GM19467 (cell line): ENCODE measurements at regions not wholly inside any gene's neighbourhood (a gene's known extent, or its start where the extent isn't known, plus 50 kb on each side); places are given as distances from the start of the nearest gene placed in this dataset.
"Not testable (repeated sequence)": the region's sequence is repeated elsewhere in the genome, so short reads cannot be mapped to it uniquely, and the experiment has no call there.

Source experiments
- ATAC-seq: cut with Tn5 transposase; IDR thresholded peaks from one replicate; pipeline ENCODE4 v1.9.1; 2021; ENCODE audit warnings: mild to moderate bottlenecking, moderate library complexity; ENCODE audit not compliant: unreplicated experiment

GRCh38 chr3:153221748-153222162, 59.7 kb downstream of the RAP2B start:
- peak; percentile 98 for ATAC-seq

- not testable (repeated sequence) for ATAC-seq
Measured at GRCh38 chr3:153226877-153227276, 64.9 kb downstream of the RAP2B start.

GRCh38 chr3:153230427-153230826, 68.4 kb downstream of the RAP2B start:
- ATAC-seq, result not testable (repeated sequence)

GRCh38 chr3:153231245-153231644, 69.2 kb downstream of the RAP2B start:
- not testable (repeated sequence) for ATAC-seq

- ATAC-seq, result not testable (repeated sequence)
Measured at GRCh38 chr3:153232050-153232752, 70.2 kb downstream of the RAP2B start.

GRCh38 chr3:153232851-153233271, 70.8 kb downstream of the RAP2B start:
- ATAC-seq, result no peak

GRCh38 chr3:153233986-153234385, 72.0 kb downstream of the RAP2B start:
- ATAC-seq, result no peak

- ATAC-seq, result no peak
Measured at GRCh38 chr3:153242896-153243295, 80.9 kb downstream of the RAP2B start.

- no peak for ATAC-seq
Measured at GRCh38 chr3:153244961-153245360, 82.9 kb downstream of the RAP2B start.

- ATAC-seq, result no peak
Measured at GRCh38 chr3:153245661-153246060, 83.6 kb downstream of the RAP2B start.

- no peak for ATAC-seq
Measured at GRCh38 chr3:153246331-153246730, 84.3 kb downstream of the RAP2B start.

GRCh38 chr3:153246806-153247205, 84.8 kb downstream of the RAP2B start:
- ATAC-seq, result no peak

GRCh38 chr3:153247331-153248330, 85.6 kb downstream of the RAP2B start:
- ATAC-seq, result no peak

GRCh38 chr3:153248835-153249234, 86.8 kb downstream of the RAP2B start:
- ATAC-seq, result not testable (repeated sequence)

- no peak for ATAC-seq
Measured at GRCh38 chr3:153249906-153250305, 87.9 kb downstream of the RAP2B start.

- no peak for ATAC-seq
Measured at GRCh38 chr3:153250446-153250845, 88.4 kb downstream of the RAP2B start.

- no peak for ATAC-seq
Measured at GRCh38 chr3:153252963-153253362, 90.9 kb downstream of the RAP2B start.

GRCh38 chr3:153254361-153254760, 92.3 kb downstream of the RAP2B start:
- ATAC-seq, result no peak

GRCh38 chr3:153257673-153258351, 95.8 kb downstream of the RAP2B start:
- ATAC-seq, result no peak

- ATAC-seq, result no peak
Measured at GRCh38 chr3:153259956-153260355, 97.9 kb downstream of the RAP2B start.

- ATAC-seq, result no peak
Measured at GRCh38 chr3:153260681-153261080, 98.7 kb downstream of the RAP2B start.
